Fibroblast of skin of scalp (primary cell): ENCODE measurements at regions not wholly inside any gene's neighbourhood (a gene's known extent, or its start where the extent isn't known, plus 50 kb on each side); places are given as distances from the start of the nearest gene placed in this dataset.

ENCODE experiments used
- DNase-seq: peaks from one replicate; pipeline ENCODE4 v3.0.0-alpha.2; 2013

- DNase-seq: no peak
Observed at GRCh38 chr2:118565301-118565700, 282.1 kb downstream of the EN1 start.

- DNase-seq: no peak
Observed at GRCh38 chr2:118562144-118562543, 285.3 kb downstream of the EN1 start.

GRCh38 chr2:118558846-118559245 is 288.6 kb downstream of the EN1 start:
- no peak for DNase-seq

GRCh38 chr2:118557791-118558190 is 289.7 kb downstream of the EN1 start:
- DNase-seq: no peak

GRCh38 chr2:118557016-118557415 is 290.4 kb downstream of the EN1 start:
- no peak for DNase-seq

GRCh38 chr2:118554616-118555015 is 292.8 kb downstream of the EN1 start:
- DNase-seq: no peak

- DNase-seq: no peak
Observed at GRCh38 chr2:118549503-118549902, 297.9 kb downstream of the EN1 start.

GRCh38 chr2:118548880-118549488 is 298.5 kb downstream of the EN1 start:
- no peak for DNase-seq

GRCh38 chr2:118539290-118539689 is 308.2 kb downstream of the EN1 start:
- peak; percentile 16 for DNase-seq

GRCh38 chr2:118536306-118536705 is 311.1 kb downstream of the EN1 start:
- DNase-seq: no peak

- no peak for DNase-seq
Observed at GRCh38 chr2:118535818-118536212, 311.6 kb downstream of the EN1 start.

GRCh38 chr2:118535171-118535817 is 312.2 kb downstream of the EN1 start:
- no peak for DNase-seq

- DNase-seq: peak; percentile 86
Observed at GRCh38 chr2:118530976-118531375, 316.5 kb downstream of the EN1 start.

- no peak for DNase-seq
Observed at GRCh38 chr2:118529908-118530599, 317.4 kb downstream of the EN1 start.

GRCh38 chr2:118527571-118527970 is 319.9 kb downstream of the EN1 start:
- DNase-seq: peak; percentile 18

GRCh38 chr2:118525346-118525745 is 322.1 kb downstream of the EN1 start:
- DNase-seq: no peak

GRCh38 chr2:118524911-118525310 is 322.5 kb downstream of the EN1 start:
- DNase-seq: no peak

GRCh38 chr2:118523761-118524160 is 323.7 kb downstream of the EN1 start:
- no peak for DNase-seq

- no peak for DNase-seq
Observed at GRCh38 chr2:118521960-118522359, 325.5 kb downstream of the EN1 start.

GRCh38 chr2:118521272-118521671 is 326.2 kb downstream of the EN1 start:
- no peak for DNase-seq

GRCh38 chr2:118520246-118520645 is 327.2 kb downstream of the EN1 start:
- no peak for DNase-seq

- DNase-seq: no peak
Observed at GRCh38 chr2:118519511-118519910, 327.9 kb downstream of the EN1 start.

- no peak for DNase-seq
Observed at GRCh38 chr2:118510807-118511206, 336.6 kb downstream of the EN1 start.
